T-helper 17 cell (primary cell): ENCODE measurements at regions not wholly inside any gene's neighbourhood (a gene's known extent, or its start where the extent isn't known, plus 50 kb on each side); places are given as distances from the start of the nearest gene placed in this dataset.

Source experiments
- ATAC-seq: fragments of 150-1000 bp; cut with Tn5 transposase; 2 replicates; pipeline ENCODE4 v1.10.0; 2021; ENCODE audit warnings: mild to moderate bottlenecking, moderate library complexity
- DNase-seq, 3 donors: peaks; one replicate each; pipeline versions ENCODE4 v3.0.0 to v3.0.0-alpha.2; 2020 to 2021
- H3K9me3 ChIP-seq: one replicate; pipeline ENCODE4 v1.7.0; 2013; ENCODE audit warnings: low read length, mild to moderate bottlenecking; ENCODE audit not compliant: control insufficient read depth, poor library complexity, severe bottlenecking
- H3K27ac Mint-ChIP-seq: one replicate; pipeline ENCODE4 v1.8.0; 2022; ENCODE audit warnings: mild to moderate bottlenecking, moderate library complexity, mixed read lengths
- H3K27me3 Mint-ChIP-seq: one replicate; pipeline ENCODE4 v1.8.0; 2022; ENCODE audit warnings: mixed read lengths
- H3K36me3 Mint-ChIP-seq: one replicate; pipeline ENCODE4 v1.8.0; 2022; ENCODE audit warnings: low read depth, mixed read lengths
- H3K4me1 Mint-ChIP-seq: one replicate; pipeline ENCODE4 v1.8.0; 2022; ENCODE audit warnings: mild to moderate bottlenecking, mixed read lengths
- H3K4me3 Mint-ChIP-seq: one replicate; pipeline ENCODE4 v1.8.0; 2022; ENCODE audit warnings: mild to moderate bottlenecking, moderate library complexity, mixed read lengths

DNA sequence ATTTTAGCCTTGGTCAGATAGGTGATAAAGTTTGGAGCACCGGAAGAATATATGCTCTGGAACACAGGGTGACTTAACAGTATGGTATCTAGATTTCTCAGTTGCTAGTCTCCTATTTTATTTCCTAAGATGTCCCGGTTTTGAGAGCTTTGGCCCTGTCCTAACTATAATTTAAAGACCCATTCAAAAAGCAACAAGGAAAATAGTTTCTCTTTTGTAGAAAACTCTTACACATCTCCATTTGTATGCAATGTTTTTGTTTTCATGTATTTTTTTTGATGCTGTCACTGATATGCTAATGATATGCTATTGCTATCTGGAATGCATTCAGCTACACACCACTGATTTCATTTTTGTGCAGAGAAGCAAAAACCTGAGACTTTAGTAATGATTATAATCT is 237.8 kb downstream of the GPD2 start:
- no peak for DNase-seq
- no peak for ATAC-seq
- peak overlapping the region; percentile 1 for H3K4me3 Mint-ChIP-seq
- H3K9me3 ChIP-seq: no peaks in the 10 kb centered on the region
- H3K27ac Mint-ChIP-seq: no peak overlapping the region
- H3K27me3 Mint-ChIP-seq: no peaks in the 10 kb centered on the region
- H3K4me1 Mint-ChIP-seq: no peaks in the 10 kb centered on the region
- no peaks in the 10 kb centered on the region for H3K36me3 Mint-ChIP-seq

DNA sequence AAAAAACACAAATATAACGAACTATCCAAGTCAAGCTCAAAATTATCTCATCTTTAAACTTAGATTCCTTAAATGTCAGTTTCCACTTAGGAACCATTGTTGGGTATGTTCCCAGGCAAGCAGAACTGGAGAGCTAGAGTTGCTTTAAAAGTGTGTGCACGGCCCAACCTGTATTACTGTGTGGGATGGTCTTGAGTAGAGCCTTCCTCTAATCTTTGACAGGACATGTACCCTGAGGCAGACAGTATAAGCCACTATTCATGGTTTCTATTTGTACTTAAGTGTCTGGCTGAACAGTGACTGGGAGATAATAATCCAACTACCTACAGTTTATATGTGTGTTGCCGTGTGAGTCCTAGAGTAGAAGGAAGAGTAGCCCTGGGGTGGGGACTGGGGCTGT is 239.7 kb downstream of the GPD2 start:
- Mint-ChIP-seq H3K4me3 (no peak overlapping the region), H3K36me3 (no peaks in the 10 kb centered on the region), H3K27ac (no peak overlapping the region), H3K27me3 (peaks cover 6% of the 10 kb centered on the region), H3K4me1 (no peaks in the 10 kb centered on the region)
- no peak for ATAC-seq
- DNase-seq: no peak
- no peaks in the 10 kb centered on the region for H3K9me3 ChIP-seq

DNA sequence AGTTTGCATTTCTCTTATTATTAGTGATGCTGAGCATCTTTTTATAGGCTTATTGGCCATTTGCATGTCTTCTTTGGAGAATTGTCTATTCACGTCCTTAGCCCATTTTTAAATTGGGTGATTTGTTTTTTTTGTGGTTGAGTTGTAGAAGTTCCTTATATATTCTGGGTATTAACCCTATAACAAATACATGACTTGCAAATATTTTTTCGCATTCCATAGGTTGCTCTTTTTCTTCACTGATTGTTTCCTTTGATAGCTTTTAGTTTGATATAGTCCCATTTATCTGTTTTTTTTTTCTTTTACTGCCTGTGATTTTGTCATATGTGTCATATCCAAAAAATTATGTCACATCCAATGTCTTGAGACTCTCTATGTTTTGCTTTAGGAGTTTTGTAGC is 243.6 kb downstream of the GPD2 start:
- Mint-ChIP-seq H3K4me1 (no peaks in the 10 kb centered on the region), H3K4me3 (no peak overlapping the region), H3K36me3 (no peaks in the 10 kb centered on the region), H3K27me3 (peaks cover 6% of the 10 kb centered on the region), H3K27ac (no peak overlapping the region)
- H3K9me3 ChIP-seq: no peaks in the 10 kb centered on the region
- ATAC-seq (no peak), DNase-seq (no peak)

DNA sequence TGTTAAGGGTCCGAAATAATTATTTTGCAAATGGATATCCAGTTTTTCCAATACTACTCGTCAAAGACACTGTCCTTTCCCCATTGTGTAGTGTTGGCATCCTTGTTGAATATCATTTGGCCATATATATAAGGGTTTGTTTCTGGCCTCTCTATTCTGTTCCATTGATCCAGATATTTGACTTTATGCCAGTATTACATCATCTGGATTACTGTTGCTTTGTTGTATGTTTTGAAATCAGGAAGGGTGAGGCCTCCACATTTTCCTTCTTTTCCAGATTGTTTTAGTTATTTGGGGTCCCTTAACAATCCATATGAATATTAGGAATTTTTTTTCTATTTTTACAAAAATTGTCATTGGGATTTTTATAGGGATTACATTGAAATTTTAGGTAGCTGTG is 244.1 kb downstream of the GPD2 start:
- Mint-ChIP-seq H3K4me3 (no peak overlapping the region), H3K4me1 (no peaks in the 10 kb centered on the region), H3K27ac (no peak overlapping the region), H3K27me3 (peaks cover 6% of the 10 kb centered on the region), H3K36me3 (no peaks in the 10 kb centered on the region)
- ATAC-seq (no peak), DNase-seq (no peak)
- H3K9me3 ChIP-seq: no peaks in the 10 kb centered on the region

DNA sequence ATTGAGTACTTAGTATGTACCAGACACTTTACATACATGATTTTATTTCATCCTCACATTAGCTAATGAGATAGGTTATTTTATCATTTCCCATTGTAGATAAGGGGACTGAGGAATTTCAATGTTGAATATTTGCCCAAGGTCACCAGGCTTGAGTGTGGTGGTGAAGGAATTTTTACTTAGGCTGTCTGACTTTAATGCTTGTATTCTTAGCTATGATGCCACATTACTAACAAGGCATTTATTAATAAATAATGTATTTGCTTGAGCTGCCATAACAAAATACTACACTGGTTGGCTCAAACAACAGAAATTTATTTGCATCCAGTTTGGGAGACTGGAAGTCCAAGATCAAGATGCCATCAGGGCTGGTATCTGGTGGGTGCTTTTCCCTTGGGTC is 250.9 kb downstream of the GPD2 start:
- ATAC-seq (no peak), DNase-seq (no peak)
- Mint-ChIP-seq H3K36me3 (no peaks in the 10 kb centered on the region), H3K27me3 (peaks cover 10% of the 10 kb centered on the region), H3K4me3 (no peak overlapping the region), H3K27ac (no peak overlapping the region), H3K4me1 (peaks cover 2% of the 10 kb centered on the region)
- no peaks in the 10 kb centered on the region for H3K9me3 ChIP-seq

DNA sequence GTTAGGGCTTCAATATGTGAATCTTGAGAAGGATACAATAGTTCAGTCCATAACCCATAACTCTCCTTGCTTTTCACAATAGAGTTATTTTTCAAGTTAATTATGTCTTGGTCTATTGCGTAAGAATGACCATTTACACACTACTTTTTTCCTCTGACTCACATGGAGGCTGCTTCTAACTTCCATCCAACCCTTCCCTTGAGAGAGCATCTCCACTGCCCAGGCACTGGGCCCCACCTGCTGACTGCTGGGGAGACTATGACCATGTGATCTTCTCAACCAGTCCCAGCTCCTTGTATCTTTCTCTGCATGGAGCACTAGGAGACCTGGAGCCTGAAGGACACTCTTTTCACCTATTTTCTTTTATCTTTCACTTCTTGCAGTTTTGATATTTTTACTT is 251.5 kb downstream of the GPD2 start:
- peaks cover 2% of the 10 kb centered on the region for H3K4me1 Mint-ChIP-seq
- DNase-seq (no peak), ATAC-seq (no peak)
- no peak overlapping the region for H3K27ac Mint-ChIP-seq
- H3K4me3 Mint-ChIP-seq: no peak overlapping the region
- H3K27me3 Mint-ChIP-seq: peaks cover 10% of the 10 kb centered on the region
- no peaks in the 10 kb centered on the region for H3K9me3 ChIP-seq
- H3K36me3 Mint-ChIP-seq: no peaks in the 10 kb centered on the region

DNA sequence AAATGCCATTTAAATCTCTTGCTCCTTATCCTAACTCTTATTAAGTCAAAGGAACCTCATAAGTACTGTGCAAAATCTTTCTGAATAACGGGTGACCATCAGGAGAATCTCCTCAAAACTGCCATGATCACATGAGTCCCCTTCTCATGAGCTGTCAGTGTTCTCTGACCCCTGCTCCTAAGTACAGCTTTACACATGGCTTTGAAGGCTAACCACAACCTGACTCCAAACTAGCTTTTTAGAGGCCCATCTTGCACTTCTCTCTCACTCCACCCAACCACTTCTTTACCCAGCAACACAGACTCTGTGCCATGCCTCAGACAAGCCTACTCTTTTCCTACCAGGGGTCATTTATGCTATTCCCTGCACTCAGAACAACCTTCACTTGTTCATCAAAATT is 253.8 kb downstream of the GPD2 start:
- Mint-ChIP-seq H3K4me1 (peaks cover 2% of the 10 kb centered on the region), H3K27ac (no peak overlapping the region), H3K27me3 (peaks cover 10% of the 10 kb centered on the region), H3K4me3 (no peak overlapping the region), H3K36me3 (no peaks in the 10 kb centered on the region)
- H3K9me3 ChIP-seq: no peaks in the 10 kb centered on the region
- no peak for ATAC-seq
- no peak for DNase-seq

DNA sequence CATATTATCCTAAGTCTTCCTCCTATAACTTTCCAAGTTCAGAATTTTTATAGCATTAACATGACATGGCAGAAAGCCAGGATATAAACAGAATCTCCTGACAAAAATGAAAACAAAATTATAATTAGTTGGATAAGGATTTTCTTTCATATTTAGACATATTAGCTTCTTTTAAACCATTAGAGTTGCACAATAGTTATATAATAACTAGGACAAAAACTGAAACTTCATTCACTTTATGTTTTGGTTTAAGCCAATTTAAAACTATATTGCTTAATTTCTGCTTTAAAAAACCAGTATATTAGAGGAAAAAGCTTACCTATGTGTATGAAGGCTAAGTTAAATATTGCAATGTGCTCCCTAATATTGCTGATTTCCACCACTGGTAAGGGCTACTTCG is 254.8 kb downstream of the GPD2 start:
- Mint-ChIP-seq H3K27ac (no peak overlapping the region), H3K4me1 (peaks cover 2% of the 10 kb centered on the region), H3K4me3 (no peak overlapping the region), H3K36me3 (no peaks in the 10 kb centered on the region), H3K27me3 (peaks cover 15% of the 10 kb centered on the region)
- H3K9me3 ChIP-seq: no peaks in the 10 kb centered on the region
- ATAC-seq (no peak), DNase-seq (no peak)

DNA sequence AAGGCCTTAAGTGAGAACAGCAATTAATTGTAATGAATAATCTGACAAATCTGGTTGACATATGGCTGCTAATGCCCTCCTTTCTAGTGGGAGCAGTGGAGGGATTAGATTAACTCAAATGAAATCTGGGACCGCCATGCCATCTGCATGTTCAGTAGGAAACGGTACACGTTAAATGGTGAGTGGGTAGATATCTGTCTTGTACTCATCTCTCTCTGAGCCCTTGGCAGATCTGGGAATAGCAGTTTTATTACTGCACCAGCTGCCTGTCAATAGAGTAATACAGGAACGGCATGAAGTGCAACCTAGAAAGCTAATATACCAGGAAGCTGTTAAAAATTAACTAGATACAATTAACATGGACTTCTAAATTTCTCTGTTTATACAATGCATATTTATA is 258.8 kb downstream of the GPD2 start:
- DNase-seq (no peak), ATAC-seq (no peak)
- no peaks in the 10 kb centered on the region for H3K9me3 ChIP-seq
- no peaks in the 10 kb centered on the region for H3K36me3 Mint-ChIP-seq
- no peak overlapping the region for H3K4me3 Mint-ChIP-seq
- peaks cover 4% of the 10 kb centered on the region for H3K4me1 Mint-ChIP-seq
- peaks cover 21% of the 10 kb centered on the region for H3K27me3 Mint-ChIP-seq
- H3K27ac Mint-ChIP-seq: no peak overlapping the region

DNA sequence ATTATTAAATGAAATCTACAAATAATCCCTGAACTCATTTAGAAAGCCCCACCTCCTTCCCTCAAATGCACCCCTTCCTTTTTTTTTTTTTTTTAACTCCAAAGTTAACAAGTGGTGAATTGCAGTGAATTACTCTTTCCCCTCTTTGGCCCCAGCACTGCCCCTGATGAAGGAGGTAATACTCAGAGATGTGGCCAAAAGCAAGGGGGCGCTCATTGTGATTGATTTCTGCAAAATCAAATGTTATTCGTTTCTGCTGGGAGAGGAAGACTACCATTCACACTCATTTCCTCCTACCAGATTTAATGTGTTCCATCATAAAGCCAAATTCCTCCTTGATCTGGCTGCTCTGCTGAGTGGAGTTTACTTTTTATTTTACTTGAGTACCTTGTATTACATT is 259.4 kb downstream of the GPD2 start:
- no peaks in the 10 kb centered on the region for H3K9me3 ChIP-seq
- Mint-ChIP-seq H3K4me1 (peaks cover 2% of the 10 kb centered on the region), H3K27ac (no peak overlapping the region), H3K4me3 (no peak overlapping the region), H3K36me3 (no peaks in the 10 kb centered on the region), H3K27me3 (peaks cover 19% of the 10 kb centered on the region)
- no peak for DNase-seq
- ATAC-seq: no peak

DNA sequence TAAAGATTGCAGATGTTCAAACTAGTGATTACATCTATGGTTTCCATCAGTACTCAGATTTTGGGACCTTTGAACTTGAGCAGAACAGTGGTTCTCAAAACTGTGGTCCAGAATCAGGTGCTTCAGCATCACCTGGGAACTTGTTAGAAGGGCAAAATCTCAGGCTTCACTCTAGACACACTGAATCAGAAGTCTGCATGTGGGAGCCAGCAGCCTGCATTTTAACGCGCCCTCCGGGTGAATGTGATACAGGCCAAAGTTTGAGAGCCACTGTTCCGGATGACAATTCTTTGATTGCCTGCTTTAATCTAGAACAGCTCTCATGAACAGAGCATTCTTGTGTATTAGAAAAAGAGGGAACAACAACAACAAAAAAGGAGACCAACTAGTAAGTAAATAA is 261.7 kb downstream of the GPD2 start:
- Mint-ChIP-seq H3K4me1 (peaks cover 2% of the 10 kb centered on the region), H3K27me3 (peaks cover 29% of the 10 kb centered on the region), H3K36me3 (no peaks in the 10 kb centered on the region), H3K27ac (no peak overlapping the region), H3K4me3 (no peak overlapping the region)
- DNase-seq (no peak), ATAC-seq (no peak)
- H3K9me3 ChIP-seq: no peaks in the 10 kb centered on the region

DNA sequence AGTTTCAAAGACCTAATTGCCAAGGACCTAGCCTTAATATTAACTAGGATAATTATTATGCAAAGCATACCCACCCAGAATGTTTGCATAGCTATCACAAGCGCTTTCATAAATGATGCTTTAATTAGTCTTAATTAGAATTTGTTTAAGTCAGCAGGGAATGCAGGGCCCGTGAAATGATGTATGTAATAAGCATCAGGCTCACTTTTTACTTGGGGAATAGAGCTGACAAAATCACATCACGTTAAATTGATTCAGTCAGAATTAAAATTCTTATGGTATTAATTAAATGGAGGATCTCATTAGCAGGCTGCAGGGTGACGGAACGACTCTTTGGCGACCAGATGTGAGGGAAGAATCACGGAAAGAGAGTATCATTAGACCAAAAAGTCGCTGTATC is 264.5 kb downstream of the GPD2 start:
- Mint-ChIP-seq H3K4me3 (no peak overlapping the region), H3K4me1 (peaks cover 2% of the 10 kb centered on the region), H3K27ac (no peak overlapping the region), H3K27me3 (peaks cover 41% of the 10 kb centered on the region), H3K36me3 (no peaks in the 10 kb centered on the region)
- no peak for ATAC-seq
- no peak for DNase-seq
- no peaks in the 10 kb centered on the region for H3K9me3 ChIP-seq

DNA sequence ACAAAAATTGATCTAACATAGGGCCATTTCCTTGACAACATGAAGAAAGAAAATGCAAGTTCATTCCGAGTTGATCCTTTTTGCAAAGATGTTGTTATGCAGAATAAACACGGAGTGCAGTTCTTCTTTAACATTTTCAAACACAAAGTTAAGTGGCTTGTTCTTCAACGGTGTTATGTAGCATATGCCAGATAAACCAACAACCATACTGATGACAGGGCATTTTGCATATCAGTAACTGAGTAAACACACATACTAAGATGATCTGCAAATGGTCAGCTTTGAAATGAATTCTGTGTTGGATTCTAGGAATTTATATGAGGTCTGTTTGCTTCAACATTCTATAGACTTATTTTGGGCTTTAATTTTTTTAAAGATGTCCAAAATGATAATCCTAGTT is 266.4 kb downstream of the GPD2 start:
- ATAC-seq (no peak), DNase-seq (no peak)
- no peak overlapping the region for H3K4me3 Mint-ChIP-seq
- H3K9me3 ChIP-seq: no peaks in the 10 kb centered on the region
- no peaks in the 10 kb centered on the region for H3K36me3 Mint-ChIP-seq
- peaks cover 2% of the 10 kb centered on the region for H3K4me1 Mint-ChIP-seq
- H3K27me3 Mint-ChIP-seq: peaks cover 35% of the 10 kb centered on the region
- no peak overlapping the region for H3K27ac Mint-ChIP-seq

DNA sequence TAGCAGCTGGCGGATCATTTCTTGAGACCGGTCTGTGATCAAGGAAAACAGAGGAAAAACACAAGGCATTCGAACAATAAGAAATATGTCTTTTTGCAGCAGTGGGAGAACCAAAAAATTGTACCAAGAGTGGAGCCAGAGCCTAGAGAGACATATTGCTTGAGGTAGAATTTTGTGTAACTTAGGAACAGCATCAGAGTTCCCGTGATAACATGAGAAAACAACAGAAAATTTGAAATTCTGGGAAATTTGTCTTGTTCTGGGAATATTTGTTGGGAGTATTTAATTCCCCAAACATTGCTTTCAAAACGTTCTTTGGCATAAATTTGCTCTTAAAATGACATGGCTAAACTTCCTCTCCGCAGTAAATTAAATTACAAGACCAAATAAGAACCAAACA is 267.5 kb downstream of the GPD2 start:
- H3K27me3 Mint-ChIP-seq: peaks cover 28% of the 10 kb centered on the region
- H3K27ac Mint-ChIP-seq: no peak overlapping the region
- no peaks in the 10 kb centered on the region for H3K36me3 Mint-ChIP-seq
- no peaks in the 10 kb centered on the region for H3K9me3 ChIP-seq
- DNase-seq (no peak), ATAC-seq (no peak)
- H3K4me3 Mint-ChIP-seq: no peak overlapping the region
- H3K4me1 Mint-ChIP-seq: peaks cover 2% of the 10 kb centered on the region

DNA sequence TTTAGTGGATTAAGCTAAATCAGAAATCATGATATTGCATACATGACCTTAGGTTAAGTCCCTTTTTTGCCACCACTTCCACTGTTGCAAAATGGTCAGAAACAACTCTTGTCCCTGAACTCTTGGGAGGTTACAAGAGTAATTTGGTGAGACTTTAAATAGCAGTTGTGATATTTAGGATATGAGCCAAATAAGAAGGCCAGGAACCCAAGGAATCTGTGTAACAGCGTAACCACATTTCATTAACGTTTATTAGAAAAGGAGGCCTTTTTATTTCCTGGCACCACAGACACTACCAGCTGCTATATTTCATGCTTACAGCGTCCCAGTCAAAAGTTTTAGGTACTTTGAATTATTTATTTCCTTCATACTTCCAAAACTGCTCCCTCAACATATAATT is 268.0 kb downstream of the GPD2 start:
- DNase-seq (no peak), ATAC-seq (no peak)
- no peak overlapping the region for H3K27ac Mint-ChIP-seq
- peaks cover 26% of the 10 kb centered on the region for H3K27me3 Mint-ChIP-seq
- H3K4me1 Mint-ChIP-seq: peaks cover 2% of the 10 kb centered on the region
- H3K4me3 Mint-ChIP-seq: no peak overlapping the region
- no peaks in the 10 kb centered on the region for H3K9me3 ChIP-seq
- no peaks in the 10 kb centered on the region for H3K36me3 Mint-ChIP-seq
